ENCODE measurements at regions not wholly inside any gene's neighbourhood (a gene's known extent, or its start where the extent isn't known, plus 50 kb on each side); places are given as distances from the start of the nearest gene placed in this dataset.
"Not testable (repeated sequence)": the region's sequence is repeated elsewhere in the genome, so short reads cannot be mapped to it uniquely, and the experiment has no call there.

DNA sequence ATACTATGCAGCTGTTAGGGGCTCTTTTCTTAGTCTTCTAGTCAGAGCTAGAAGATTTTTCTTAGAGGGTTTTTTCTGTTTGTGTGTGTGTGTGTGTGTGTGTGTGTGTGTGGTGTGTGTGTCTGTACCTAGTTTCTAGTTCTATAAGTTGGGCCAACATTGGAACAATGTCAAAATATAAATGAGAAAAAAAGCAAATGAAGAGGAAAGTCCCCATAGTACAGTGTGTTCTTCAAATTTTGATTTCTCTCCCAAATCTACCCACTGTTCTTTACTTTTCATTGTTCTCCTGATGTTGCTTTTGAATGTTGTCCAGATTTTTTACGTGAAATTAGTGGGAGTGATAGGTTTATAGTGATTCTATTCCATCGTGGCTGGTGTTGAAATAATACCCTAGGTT, 2153.4 kb upstream of the RAG2 start:
- DNase-seq (ENCODE audit: low read depth in 1 of 2, low spot score in 1 of 2): no peak

DNA sequence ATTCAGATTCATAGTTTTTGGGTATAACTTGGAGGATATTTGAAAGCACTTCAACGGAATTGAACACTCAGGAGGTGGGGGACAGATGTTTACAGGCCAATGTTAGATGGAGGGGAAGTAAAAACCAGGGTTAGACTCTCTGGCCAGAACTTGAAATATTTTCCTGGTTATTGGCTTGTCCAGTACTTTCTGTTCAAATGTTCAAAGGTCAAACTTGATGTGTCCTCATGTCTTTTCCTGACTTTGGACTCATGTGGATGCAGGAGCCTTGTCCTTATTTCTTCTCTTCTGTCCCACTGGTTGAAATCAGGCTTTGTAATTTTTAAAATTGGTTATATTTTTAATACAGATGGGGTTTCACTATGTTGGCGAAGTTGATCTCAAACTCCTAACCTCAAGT, 2148.5 kb upstream of the RAG2 start:
- not testable (repeated sequence) for DNase-seq (ENCODE audit: low read depth in 1 of 2, low spot score in 1 of 2)

DNA sequence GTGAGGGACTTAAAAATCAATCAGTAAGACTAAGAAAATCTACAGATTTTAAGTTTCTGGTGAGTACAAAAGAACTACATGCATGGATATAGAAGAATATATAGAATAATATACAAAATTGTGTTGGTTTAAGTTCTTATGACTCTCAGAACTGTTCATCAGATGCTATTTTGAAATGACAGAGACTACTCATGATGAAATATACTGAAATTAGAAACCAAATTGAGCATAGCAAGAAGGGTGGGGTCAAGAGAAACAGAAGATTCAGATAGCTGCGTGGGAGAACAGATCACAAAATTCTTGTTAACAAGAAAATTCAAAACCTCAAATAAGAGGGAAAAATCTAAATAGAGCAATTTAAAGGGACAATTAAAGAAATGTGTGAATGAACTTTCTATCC, 2125.3 kb upstream of the RAG2 start:
- DNase-seq (ENCODE audit: low read depth in 1 of 2, low spot score in 1 of 2): no peak

DNA sequence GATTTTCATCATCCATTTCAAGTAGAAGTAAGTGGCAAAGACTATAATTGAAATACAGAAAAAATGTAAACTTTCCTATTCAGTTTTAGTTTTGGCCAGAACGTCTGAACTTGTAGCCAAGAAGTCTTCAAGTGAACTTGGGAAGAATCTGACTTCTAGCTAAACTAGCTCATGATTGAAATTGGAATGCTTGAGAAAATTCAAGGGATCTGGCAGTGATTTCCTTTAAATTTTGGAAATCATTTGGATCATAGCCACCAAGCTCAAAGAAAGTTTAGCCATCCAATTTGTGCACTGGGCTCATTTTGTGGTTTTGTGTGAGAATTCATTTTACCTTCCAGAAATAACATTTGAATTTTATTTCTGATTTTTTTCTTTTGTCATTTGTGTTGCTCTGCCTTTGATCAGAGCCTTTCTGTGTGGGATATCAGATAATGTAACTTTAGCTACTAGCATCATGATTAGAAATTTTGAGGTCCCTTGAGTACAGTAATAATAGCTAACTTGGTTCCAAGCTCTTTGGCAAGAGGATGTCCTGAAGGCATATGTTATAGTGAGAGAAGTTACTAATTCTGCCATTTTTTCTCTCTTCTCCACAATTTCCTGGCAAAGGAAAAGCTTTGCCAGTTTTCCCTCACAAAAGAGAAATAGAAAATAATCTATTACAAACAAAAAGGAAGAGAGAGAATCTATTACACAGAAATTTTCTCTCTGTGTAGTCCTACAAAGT, 2123.7 kb upstream of the RAG2 start:
- DNase-seq (ENCODE audit: low read depth in 1 of 2, low spot score in 1 of 2): no peak

DNA sequence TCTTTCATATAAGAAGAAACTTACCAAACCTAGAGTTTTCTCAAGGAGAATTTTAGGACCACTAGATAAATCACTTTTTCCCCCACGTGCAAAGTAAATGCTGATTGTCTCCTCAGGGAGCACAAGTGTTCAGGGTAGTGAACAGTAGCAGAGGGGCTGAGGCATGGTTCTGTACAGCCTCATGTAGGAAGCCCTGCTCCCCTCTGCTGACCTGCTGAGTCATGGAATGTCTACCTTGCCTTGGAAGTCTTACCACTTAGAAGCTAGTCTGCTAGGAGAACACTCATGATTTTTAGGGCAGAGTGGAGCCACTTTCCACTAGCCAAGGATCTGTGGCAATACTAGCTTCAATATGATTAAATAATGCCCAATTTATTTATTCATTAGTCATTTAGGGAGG, 2120.6 kb upstream of the RAG2 start:
- no peak for DNase-seq (ENCODE audit: low read depth in 1 of 2, low spot score in 1 of 2)

DNA sequence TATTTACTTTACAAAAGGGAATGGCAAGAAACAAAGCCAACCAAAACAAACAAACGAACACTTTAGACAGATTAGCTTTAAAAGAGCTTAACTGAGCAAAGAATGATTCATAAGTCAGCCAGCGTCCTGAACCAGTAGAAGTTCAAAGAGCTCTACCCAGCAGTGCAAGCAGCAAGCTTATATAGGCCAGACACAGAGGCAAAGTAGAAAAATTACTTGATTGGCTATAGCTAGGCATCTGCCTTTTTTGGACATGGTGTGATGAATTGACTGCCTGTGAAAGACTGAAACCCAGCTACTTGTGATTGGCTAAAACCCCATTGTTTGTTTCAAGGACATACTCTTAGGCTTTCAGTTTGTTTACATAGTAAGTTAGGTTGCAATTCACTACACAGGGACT, 2120.0 kb upstream of the RAG2 start:
- no peak for DNase-seq (ENCODE audit: low read depth in 1 of 2, low spot score in 1 of 2)

DNA sequence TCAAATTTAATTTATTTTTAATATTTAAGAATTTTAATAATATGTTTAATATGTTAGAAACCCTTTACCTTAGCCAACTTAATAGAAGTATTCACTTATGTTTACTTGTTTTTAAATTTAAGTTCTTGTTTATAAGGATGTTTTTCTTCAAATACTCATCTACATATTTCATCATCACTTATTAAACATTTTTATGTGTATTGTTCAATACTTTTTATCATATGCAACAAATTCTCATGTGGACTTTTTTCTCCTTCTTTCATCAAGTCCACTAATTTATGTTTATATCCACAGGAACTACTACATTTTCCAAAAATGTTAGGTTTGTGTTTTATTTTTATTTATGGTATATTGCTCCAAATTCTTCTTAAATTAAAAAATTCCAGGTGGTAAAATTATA, 2113.1 kb upstream of the RAG2 start:
- DNase-seq (ENCODE audit: low read depth in 1 of 2, low spot score in 1 of 2): no peak

DNA sequence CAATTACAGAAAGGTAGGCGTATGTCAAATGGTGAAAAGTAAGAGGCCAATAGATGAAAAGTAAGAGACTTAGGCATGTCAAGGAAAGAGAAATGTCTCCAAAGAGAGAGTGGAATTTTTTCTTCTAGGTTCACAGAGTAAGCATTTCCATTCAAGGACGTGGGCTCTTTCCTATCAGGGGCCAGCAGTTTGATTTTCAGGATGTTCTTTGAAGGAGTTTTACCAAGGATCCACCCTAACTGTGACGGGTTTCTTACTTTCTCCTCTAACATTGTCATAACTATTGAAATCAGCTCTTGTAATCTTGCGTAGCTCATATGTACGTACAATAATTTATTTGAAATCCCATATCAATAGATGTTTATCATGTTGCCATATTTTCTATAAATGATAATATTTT, 2112.2 kb upstream of the RAG2 start:
- DNase-seq (ENCODE audit: low read depth in 1 of 2, low spot score in 1 of 2): no peak

DNA sequence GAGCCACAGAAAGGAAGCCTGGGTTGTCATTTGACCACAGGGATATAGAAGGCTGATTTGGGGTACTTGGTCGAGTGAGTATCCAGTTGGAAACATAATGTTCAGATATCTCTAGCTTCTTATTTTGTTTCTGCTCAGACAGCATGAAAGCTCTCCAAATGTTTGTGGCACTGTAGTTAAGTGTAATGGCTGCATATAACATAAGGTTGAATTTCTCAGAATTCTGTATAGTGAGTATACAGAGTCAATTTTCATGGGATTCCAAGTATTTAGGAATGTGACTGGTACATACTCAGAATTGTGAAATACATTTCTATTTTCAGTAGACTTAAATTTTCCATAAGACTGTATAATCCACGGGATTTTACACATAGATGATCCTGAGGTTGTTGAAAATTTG, 2102.1 kb upstream of the RAG2 start:
- DNase-seq (ENCODE audit: low read depth in 1 of 2, low spot score in 1 of 2): no peak

DNA sequence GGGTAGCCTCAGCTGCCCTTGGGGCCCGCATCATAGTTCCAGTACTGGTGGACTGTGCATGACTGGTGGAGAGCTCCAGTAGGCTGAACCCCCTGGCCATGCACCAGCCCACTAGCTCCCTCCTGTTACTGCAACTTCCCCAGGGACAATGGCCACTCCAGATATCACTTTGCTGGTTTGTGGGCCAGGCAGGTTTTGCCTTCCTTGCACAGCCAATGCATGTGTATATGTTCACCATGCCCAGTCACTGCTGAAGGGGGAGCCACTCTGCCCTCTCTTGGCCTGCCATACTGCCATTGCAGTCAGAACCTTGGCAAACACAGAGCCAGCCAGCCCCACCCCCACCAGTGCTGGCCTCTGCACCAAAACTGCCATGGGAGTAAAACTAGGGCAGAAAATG, 2095.3 kb upstream of the RAG2 start:
- DNase-seq (ENCODE audit: low read depth in 1 of 2, low spot score in 1 of 2): no peak

DNA sequence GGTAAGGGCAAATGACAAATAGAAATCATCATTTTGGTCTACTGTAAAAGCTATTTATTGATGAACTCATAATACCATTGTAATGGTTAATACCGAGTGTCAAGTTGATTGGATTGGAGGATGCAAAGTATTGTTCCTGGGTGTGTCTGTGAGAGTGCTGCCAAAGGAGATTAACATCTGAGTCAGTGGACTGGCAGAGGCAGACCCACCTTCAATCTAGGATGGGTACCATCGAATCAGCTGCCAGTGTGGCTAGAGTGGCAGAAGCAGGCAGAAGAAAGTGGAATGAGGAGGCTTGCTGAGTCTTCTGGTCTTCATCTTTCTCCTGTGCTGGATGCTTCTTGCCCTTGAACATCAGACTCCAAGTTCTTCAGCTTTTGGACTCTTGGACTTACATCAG, 2092.2 kb upstream of the RAG2 start:
- DNase-seq (ENCODE audit: low read depth in 1 of 2, low spot score in 1 of 2): not testable (repeated sequence)

DNA sequence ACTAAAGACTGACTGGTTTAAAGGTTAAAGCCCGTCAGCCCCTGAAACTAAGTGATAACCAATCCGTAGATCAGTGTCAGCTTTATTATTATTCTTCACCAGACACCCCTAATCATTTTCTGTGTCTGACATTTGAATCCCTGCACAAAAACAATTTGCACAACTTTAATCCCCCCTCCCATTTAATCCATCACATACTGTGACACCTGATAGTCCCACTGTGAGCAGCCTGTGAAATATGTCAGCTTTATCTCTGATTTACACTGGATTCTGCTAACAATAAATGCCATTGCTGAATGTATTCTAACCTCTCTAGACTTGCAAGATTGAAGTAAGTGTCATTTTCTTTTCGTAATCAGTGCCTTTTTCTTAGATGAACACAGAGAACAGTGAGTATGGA, 2089.0 kb upstream of the RAG2 start:
- no peak for DNase-seq (ENCODE audit: low read depth in 1 of 2, low spot score in 1 of 2)

DNA sequence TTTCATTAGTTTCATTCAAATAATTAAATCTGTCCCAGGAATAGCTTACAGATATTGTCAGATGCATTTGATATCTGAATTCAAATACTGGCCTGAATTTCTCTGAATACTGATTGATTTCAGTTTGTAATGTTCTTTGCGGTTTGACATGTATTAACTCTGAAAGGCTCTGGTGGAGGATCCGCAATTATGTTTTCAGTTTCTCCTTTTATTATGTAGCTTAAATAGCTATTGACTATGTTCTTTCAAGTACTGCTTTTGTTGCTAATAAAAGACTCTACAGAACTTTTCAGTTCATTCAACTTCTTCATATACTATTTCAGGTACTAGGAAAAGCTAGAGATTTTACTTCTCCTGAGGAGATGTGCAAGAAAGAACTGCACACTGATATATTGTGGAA, 2085.4 kb upstream of the RAG2 start:
- no peak for DNase-seq (ENCODE audit: low read depth in 1 of 2, low spot score in 1 of 2)

DNA sequence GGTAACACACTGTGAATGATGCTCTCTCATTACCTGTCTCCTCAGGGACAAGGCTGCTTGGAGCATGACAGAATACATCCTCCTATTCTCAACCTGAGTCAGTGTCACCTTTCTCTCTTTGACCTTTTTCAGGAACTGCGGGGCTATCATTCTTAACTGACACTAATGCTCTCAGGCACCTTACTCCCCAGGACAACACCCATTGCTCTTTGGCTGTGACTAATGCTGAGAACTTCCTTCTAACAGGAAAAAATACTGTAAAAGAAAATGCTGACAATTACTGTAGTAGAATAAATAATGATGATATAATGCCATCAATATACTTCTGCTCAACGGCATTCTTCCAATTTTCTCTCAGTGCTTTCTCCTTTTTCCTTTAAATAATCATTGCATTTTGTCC, 2082.7 kb upstream of the RAG2 start:
- no peak for DNase-seq (ENCODE audit: low read depth in 1 of 2, low spot score in 1 of 2)

DNA sequence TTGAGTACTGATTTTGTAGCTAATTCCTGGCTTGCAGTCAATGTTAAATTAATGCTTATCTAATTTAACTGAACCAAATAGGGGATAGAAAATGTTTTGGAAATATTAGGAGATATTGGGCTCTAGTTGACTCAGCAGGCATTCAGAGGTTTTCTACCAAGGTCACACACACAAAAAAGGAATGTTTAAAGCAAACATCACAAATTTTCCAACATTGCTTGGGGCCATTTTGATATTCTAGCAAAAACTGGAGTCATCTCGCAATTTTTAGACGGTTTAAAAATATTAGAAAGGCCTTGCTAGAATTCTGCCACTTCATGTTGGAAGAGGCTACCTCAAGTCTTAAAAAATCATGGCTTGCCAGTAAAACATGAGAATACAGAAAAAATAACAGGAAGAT, 2082.1 kb upstream of the RAG2 start:
- no peak for DNase-seq (ENCODE audit: low read depth in 1 of 2, low spot score in 1 of 2)

DNA sequence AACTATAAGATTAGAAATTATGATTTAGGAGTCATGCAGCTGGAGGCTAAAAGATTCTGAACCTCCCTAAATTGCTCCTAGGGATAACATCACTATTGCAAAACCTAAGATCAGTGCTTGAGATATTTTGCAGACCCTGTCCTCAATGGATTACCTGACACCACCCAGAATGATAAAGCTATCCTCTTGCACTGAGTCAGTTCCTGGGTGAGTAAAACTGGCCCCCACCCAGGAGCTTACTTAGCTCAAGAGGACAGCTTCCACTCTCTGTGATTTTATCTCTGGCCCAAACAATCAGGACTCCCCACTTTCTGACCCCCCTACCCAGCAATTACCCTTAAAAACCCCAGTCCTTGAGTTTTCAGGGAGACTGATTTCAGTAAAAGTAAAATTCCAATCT, 2074.4 kb upstream of the RAG2 start:
- no peak for DNase-seq (ENCODE audit: low read depth in 1 of 2, low spot score in 1 of 2)

DNA sequence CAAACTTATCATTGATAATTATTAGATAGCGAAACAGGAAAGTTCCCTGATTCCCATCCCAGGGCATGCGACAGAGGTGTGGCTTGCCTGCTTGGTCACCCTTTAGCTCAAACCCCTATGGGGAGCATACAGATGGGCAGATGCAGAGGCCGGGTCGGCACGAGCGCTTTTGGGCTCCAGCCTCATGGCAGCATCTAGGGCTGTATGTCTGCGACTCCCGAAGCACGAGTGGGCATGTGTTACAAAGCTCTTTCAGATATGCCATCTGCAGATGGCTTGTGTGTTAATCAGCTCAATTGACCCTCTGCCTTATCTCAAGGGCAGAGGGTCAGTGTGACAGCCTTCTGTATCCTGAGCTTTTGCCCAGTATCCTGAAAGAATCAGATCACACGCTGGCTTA, 2069.3 kb upstream of the RAG2 start:
- no peak for DNase-seq (ENCODE audit: low read depth in 1 of 2, low spot score in 1 of 2)

DNA sequence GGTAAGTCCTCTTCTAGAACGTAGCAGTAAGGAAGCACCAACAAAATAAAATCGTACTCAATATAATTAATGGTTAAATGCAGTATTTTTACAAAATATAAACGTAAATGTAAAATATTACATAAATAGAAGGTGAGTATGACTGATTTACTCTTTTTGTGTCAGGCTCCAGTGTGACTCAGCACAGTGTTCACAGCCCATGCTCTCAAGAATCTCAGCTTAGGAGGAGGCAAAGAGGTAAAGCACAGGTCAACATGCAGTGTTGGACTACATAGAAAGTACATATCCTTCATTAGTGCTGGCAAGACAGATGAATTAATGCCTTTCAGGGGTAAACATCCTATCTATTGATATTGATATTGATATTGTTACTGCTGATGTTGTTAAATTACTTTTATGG, 2050.6 kb upstream of the RAG2 start:
- no peak for DNase-seq (ENCODE audit: low read depth in 1 of 2, low spot score in 1 of 2)

DNA sequence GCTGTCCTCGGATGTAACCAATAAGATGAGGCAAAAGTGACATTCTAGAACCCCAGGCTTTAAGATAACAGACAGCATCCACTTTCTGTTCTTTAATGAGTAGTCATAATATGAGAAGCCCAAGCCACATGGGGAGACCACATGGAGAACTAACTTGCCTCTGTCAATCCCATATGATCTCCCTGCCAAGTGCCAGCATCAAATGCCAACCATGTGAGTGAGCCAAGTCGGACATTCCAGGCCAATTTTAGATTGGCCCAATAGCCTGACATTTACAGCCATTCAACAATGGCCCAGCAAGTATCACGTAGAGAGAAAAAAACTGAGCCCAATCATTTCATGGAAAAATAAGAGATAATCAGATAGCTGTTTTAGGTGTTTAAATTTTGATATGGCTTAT, 2048.3 kb upstream of the RAG2 start:
- no peak for DNase-seq (ENCODE audit: low read depth in 1 of 2, low spot score in 1 of 2)

DNA sequence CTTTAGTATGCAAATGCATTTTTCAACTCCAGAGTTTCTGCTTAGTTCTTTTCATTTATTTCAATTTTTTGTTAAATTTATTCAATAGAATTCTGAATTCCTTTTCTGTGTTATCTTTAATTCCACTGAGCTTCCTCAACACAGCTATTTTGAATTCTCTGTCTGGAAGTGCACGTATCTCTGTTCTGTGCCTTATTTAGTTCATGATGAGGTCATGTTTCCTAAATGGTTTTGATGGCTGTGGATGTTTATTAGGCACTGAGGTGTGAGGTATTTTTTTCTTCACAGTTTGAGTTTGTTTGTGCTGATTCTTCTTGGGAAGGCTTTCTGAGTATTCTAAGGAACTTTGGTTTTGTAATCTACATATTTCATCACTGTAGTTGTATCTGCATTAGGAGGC, 2042.8 kb upstream of the RAG2 start:
- no peak for DNase-seq (ENCODE audit: low read depth in 1 of 2, low spot score in 1 of 2)

DNA sequence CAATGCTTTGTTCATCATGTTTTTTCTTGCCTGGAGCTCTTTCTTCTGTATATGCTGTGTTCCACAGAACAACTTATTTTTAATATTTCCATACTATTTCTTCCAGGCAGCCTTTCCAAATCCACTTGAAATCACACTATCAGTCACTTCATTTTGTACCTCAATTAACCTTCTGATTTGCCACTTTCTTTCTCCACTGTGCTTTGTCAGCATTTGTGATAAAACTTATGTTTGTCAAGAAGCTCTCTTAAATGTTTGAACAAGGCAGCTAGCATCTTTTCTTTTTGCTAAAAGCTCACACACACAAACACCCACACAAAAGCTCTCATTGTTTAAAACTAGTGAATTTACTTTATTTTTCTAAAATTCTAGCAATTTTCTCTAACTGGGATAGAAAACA, 2014.7 kb upstream of the RAG2 start:
- no peak for DNase-seq (ENCODE audit: low read depth in 1 of 2, low spot score in 1 of 2)

DNA sequence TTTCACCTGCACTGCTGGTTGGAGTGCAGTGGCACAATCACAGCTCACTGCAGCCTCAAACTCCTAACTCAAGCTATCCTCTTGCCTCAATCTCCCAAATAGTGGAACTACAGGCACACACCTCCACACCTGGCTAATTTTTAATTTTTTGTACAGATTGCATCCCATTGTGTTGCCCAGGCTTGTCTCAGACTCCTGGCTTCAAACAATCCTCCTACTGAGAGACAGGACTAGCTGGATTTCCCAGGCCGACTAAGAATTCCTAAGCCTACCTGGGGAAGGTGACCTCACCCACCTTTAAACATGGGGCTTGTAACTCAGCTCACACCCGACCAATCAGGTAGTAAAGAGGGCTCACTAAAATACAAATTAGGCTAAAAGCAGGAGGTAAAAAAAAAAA, 2003.3 kb upstream of the RAG2 start:
- not testable (repeated sequence) for DNase-seq (ENCODE audit: low read depth in 1 of 2, low spot score in 1 of 2)

DNA sequence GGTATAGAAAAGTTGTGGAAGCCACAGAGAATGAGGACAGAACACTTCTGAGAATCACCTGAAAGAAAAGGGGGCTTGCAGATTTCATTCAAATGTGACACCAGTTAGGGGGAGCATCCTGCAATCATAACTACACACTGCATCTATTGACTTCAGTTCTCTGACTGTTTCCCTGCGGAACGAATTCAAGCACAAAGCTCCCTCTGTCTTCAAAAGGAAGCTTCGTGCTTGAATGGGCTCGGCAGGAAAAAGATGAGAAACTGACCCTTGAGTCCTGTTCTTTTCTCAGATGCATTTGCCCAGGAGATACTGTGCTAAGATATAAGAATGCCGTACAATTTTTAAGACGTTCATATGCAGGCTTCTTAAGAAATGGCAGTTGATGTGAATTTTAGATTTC, 2000.4 kb upstream of the RAG2 start:
- no peak for DNase-seq (ENCODE audit: low read depth in 1 of 2, low spot score in 1 of 2)
